ENCODE measurements at regions not wholly inside any gene's neighbourhood (a gene's known extent, or its start where the extent isn't known, plus 50 kb on each side); places are given as distances from the start of the nearest gene placed in this dataset.

DNA sequence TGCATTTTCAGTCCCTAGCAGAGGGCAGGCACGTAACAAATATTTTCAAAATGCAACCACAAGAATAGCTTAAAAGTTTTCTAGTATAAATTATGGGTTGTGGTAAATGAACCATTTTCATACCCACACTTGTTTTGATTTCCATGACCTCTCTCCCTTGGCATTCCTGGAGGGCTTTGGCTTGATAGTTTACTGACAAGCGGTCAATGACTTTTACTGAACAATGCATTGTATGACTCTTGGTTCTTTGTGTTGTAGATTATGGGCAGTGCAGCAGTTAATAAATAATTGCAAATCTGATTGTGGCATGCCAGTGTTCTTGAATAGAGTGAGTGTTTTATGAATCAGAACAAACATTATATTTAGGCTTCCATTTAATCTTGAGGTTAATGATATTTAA, 285.2 kb upstream of the ARX start:
- H3K4me3 ChIP-seq = no peak overlapping the region
- H4K20me1 ChIP-seq (ENCODE audit: control insufficient read depth, insufficient read depth) = no peaks in the 10 kb centered on the region
- H3K4me1 ChIP-seq (ENCODE audit: control insufficient read depth, insufficient read depth, low read length) = no peaks in the 10 kb centered on the region
- ATAC-seq (no peak), FAIRE-seq (no peak), DNase-seq (ENCODE audit: low read depth, low spot score) (no peak)
- WGBS (ENCODE audit: insufficient coverage, insufficient replicate concordance, low lambda C conversion rate, missing lambda C conversion rate) = 9% methylated on average over 2 of the region's 2 CpGs
- H3K36me3 ChIP-seq (ENCODE audit: control insufficient read depth in 2 of 2, insufficient read depth in 2 of 2, low read length in 1 of 2) = no peaks in the 10 kb centered on the region
- H2AFZ ChIP-seq (ENCODE audit: control insufficient read depth, low read depth, low read length) = no peak overlapping the region
- H3K4me2 ChIP-seq (ENCODE audit: control insufficient read depth, insufficient read depth) = no peak overlapping the region
- H3K9ac ChIP-seq (ENCODE audit: control insufficient read depth, insufficient read depth, low read length) = no peak overlapping the region
- in situ Hi-C loops (cut with MboI) = no loop called here
- H3K27me3 ChIP-seq (replicated peaks in 1 of 2; ENCODE audit: control insufficient read depth in 2 of 2, insufficient read depth in 2 of 2, low read length in 1 of 2) = no peaks in the 10 kb centered on the region
- BruUV-seq (replicated peaks) = no TSS peak
- intact Hi-C loops (cut with micrococcal nuclease; ENCODE audit: unreplicated experiment) = no loop called here
- H3K79me2 ChIP-seq (ENCODE audit: control insufficient read depth, insufficient read depth, low read length) = no peaks in the 10 kb centered on the region
- no peak overlapping the region for H3K27ac ChIP-seq (ENCODE audit: control insufficient read depth, insufficient read depth)
- SMC1A ChIA-PET (ENCODE audit: uncharacterized antibody, unreplicated experiment) = no interaction called here
- RAD21 ChIA-PET (ENCODE audit: unreplicated experiment) = no interaction called here
- CTCF ChIA-PET = no interaction called here
- H3K9me3 ChIP-seq (replicated peaks; ENCODE audit: control insufficient read depth, insufficient read depth, low read length) = no peaks in the 10 kb centered on the region
- POLR2A ChIA-PET = no interaction called here
- TF ChIP-seq ZZZ3 (IDR thresholded peaks at IDR 0.05; ENCODE audit: control insufficient read depth, insufficient read length, low read depth) = no peak
- no peak for TF ChIP-seq FOXK2 (IDR thresholded peaks at IDR 0.05)
- TF ChIP-seq, protein P1, sequence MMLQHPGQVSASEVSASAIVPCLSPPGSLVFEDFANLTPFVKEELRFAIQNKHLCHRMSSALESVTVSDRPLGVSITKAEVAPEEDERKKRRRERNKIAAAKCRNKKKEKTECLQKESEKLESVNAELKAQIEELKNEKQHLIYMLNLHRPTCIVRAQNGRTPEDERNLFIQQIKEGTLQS (IDR thresholded peaks at IDR 0.05; ENCODE audit: borderline replicate concordance, extremely low read depth, low read depth, low read length) = no peak
- no peak for TF ChIP-seq CBX5 (IDR thresholded peaks at IDR 0.05; ENCODE audit: low read depth)
- no peak for TF ChIP-seq CHD4 (IDR thresholded peaks at IDR 0.05)
- no peak for TF ChIP-seq EZH2 (IDR thresholded peaks at IDR 0.05; ENCODE audit: borderline replicate concordance, control insufficient read depth, low read depth, low read length)
- TF ChIP-seq, protein P2, sequence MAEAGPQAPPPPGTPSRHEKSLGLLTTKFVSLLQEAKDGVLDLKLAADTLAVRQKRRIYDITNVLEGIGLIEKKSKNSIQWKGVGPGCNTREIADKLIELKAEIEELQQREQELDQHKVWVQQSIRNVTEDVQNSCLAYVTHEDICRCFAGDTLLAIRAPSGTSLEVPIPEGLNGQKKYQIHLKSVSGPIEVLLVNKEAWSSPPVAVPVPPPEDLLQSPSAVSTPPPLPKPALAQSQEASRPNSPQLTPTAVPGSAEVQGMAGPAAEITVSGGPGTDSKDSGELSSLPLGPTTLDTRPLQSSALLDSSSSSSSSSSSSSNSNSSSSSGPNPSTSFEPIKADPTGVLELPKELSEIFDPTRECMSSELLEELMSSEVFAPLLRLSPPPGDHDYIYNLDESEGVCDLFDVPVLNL (IDR thresholded peaks at IDR 0.05; ENCODE audit: low read depth, low read length) = no peak
- TF ChIP-seq, protein P3, sequence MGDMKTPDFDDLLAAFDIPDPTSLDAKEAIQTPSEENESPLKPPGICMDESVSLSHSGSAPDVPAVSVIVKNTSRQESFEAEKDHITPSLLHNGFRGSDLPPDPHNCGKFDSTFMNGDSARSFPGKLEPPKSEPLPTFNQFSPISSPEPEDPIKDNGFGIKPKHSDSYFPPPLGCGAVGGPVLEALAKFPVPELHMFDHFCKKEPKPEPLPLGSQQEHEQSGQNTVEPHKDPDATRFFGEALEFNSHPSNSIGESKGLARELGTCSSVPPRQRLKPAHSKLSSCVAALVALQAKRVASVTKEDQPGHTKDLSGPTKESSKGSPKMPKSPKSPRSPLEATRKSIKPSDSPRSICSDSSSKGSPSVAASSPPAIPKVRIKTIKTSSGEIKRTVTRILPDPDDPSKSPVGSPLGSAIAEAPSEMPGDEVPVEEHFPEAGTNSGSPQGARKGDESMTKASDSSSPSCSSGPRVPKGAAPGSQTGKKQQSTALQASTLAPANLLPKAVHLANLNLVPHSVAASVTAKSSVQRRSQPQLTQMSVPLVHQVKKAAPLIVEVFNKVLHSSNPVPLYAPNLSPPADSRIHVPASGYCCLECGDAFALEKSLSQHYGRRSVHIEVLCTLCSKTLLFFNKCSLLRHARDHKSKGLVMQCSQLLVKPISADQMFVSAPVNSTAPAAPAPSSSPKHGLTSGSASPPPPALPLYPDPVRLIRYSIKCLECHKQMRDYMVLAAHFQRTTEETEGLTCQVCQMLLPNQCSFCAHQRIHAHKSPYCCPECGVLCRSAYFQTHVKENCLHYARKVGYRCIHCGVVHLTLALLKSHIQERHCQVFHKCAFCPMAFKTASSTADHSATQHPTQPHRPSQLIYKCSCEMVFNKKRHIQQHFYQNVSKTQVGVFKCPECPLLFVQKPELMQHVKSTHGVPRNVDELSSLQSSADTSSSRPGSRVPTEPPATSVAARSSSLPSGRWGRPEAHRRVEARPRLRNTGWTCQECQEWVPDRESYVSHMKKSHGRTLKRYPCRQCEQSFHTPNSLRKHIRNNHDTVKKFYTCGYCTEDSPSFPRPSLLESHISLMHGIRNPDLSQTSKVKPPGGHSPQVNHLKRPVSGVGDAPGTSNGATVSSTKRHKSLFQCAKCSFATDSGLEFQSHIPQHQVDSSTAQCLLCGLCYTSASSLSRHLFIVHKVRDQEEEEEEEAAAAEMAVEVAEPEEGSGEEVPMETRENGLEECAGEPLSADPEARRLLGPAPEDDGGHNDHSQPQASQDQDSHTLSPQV (IDR thresholded peaks at IDR 0.05) = no peak
- TF ChIP-seq CHD2 (IDR thresholded peaks at IDR 0.05; ENCODE audit: borderline replicate concordance, low read depth, low read length) = no peak
- TF ChIP-seq IKZF1 (conservative IDR thresholded peaks at IDR 0.05) = no peak
- TF ChIP-seq, protein P4, sequence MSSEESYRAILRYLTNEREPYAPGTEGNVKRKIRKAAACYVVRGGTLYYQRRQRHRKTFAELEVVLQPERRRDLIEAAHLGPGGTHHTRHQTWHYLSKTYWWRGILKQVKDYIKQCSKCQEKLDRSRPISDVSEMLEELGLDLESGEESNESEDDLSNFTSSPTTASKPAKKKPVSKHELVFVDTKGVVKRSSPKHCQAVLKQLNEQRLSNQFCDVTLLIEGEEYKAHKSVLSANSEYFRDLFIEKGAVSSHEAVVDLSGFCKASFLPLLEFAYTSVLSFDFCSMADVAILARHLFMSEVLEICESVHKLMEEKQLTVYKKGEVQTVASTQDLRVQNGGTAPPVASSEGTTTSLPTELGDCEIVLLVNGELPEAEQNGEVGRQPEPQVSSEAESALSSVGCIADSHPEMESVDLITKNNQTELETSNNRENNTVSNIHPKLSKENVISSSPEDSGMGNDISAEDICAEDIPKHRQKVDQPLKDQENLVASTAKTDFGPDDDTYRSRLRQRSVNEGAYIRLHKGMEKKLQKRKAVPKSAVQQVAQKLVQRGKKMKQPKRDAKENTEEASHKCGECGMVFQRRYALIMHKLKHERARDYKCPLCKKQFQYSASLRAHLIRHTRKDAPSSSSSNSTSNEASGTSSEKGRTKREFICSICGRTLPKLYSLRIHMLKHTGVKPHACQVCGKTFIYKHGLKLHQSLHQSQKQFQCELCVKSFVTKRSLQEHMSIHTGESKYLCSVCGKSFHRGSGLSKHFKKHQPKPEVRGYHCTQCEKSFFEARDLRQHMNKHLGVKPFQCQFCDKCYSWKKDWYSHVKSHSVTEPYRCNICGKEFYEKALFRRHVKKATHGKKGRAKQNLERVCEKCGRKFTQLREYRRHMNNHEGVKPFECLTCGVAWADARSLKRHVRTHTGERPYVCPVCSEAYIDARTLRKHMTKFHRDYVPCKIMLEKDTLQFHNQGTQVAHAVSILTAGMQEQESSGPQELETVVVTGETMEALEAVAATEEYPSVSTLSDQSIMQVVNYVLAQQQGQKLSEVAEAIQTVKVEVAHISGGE (CRISPR knock-in tag; IDR thresholded peaks at IDR 0.05) = no peak
- TF ChIP-seq RCOR1 (conservative IDR thresholded peaks at IDR 0.05; ENCODE audit: low read depth, low read length) = no peak
- TF ChIP-seq, protein P5, sequence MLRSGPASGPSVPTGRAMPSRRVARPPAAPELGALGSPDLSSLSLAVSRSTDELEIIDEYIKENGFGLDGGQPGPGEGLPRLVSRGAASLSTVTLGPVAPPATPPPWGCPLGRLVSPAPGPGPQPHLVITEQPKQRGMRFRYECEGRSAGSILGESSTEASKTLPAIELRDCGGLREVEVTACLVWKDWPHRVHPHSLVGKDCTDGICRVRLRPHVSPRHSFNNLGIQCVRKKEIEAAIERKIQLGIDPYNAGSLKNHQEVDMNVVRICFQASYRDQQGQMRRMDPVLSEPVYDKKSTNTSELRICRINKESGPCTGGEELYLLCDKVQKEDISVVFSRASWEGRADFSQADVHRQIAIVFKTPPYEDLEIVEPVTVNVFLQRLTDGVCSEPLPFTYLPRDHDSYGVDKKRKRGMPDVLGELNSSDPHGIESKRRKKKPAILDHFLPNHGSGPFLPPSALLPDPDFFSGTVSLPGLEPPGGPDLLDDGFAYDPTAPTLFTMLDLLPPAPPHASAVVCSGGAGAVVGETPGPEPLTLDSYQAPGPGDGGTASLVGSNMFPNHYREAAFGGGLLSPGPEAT (IDR thresholded peaks at IDR 0.05; ENCODE audit: low read depth) = no peak
